NCI-H1105 (cell line): ENCODE measurements at regions not wholly inside any gene's neighbourhood (a gene's known extent, or its start where the extent isn't known, plus 50 kb on each side); places are given as distances from the start of the nearest gene placed in this dataset.
A peak's percentile ranks its signal among the peaks of the same experiment; 100 is the strongest.
"Not testable (repeated sequence)": the region's sequence is repeated elsewhere in the genome, so short reads cannot be mapped to it uniquely, and the experiment has no call there.

ENCODE experiments used
- DNase-seq: peaks from one replicate; lab custom pipeline; 2025; lab: John Stamatoyannopoulos, UW

- DNase-seq = no peak
Measured at GRCh38 chr2:220560192-220560591, 932.8 kb downstream of the SLC4A3 start.

- DNase-seq = no peak
Measured at GRCh38 chr2:220562375-220563140, 935.1 kb downstream of the SLC4A3 start.

GRCh38 chr2:220568296-220568695, 940.9 kb downstream of the SLC4A3 start:
- no peak for DNase-seq

- DNase-seq = peak; percentile 94
Measured at GRCh38 chr2:220569112-220569897, 941.9 kb downstream of the SLC4A3 start.

- DNase-seq = no peak
Measured at GRCh38 chr2:220572385-220572784, 945.0 kb downstream of the SLC4A3 start.

GRCh38 chr2:220574038-220574437, 946.6 kb downstream of the SLC4A3 start:
- no peak for DNase-seq

GRCh38 chr2:220575963-220576362, 948.5 kb downstream of the SLC4A3 start:
- DNase-seq = no peak

- no peak for DNase-seq
Measured at GRCh38 chr2:220579452-220579851, 952.0 kb downstream of the SLC4A3 start.

- DNase-seq = no peak
Measured at GRCh38 chr2:220580113-220580512, 952.7 kb downstream of the SLC4A3 start.

- no peak for DNase-seq
Measured at GRCh38 chr2:220583725-220584124, 956.3 kb downstream of the SLC4A3 start.

- DNase-seq = no peak
Measured at GRCh38 chr2:220585241-220585640, 957.8 kb downstream of the SLC4A3 start.

- DNase-seq = no peak
Measured at GRCh38 chr2:220586980-220587530, 959.6 kb downstream of the SLC4A3 start.

GRCh38 chr2:220588148-220588547, 960.7 kb downstream of the SLC4A3 start:
- DNase-seq = no peak

GRCh38 chr2:220590476-220590875, 963.0 kb downstream of the SLC4A3 start:
- DNase-seq = no peak

- DNase-seq = no peak
Measured at GRCh38 chr2:220593526-220593925, 966.1 kb downstream of the SLC4A3 start.

- DNase-seq = no peak
Measured at GRCh38 chr2:220601674-220602073, 970.4 kb downstream of the EPHA4 start.

- DNase-seq = not testable (repeated sequence)
Measured at GRCh38 chr2:220613004-220613403, 959.1 kb downstream of the EPHA4 start.

GRCh38 chr2:220614064-220614463, 958.0 kb downstream of the EPHA4 start:
- DNase-seq = no peak

- no peak for DNase-seq
Measured at GRCh38 chr2:220619525-220620220, 952.4 kb downstream of the EPHA4 start.

- no peak for DNase-seq
Measured at GRCh38 chr2:220626603-220627002, 945.5 kb downstream of the EPHA4 start.

- DNase-seq = no peak
Measured at GRCh38 chr2:220628252-220628651, 943.9 kb downstream of the EPHA4 start.

GRCh38 chr2:220641137-220641536, 931.0 kb downstream of the EPHA4 start:
- no peak for DNase-seq
